Astrocyte of the spinal cord (primary cell): ENCODE measurements at regions not wholly inside any gene's neighbourhood (a gene's known extent, or its start where the extent isn't known, plus 50 kb on each side); places are given as distances from the start of the nearest gene placed in this dataset.

Experiments
- DNase-seq: peaks from one replicate; pipeline ENCODE4 v3.0.0; 2011; ENCODE audit warnings: low read depth, low spot score
- H3K4me3 ChIP-seq: 2 replicates; pipeline ENCODE4 v1.5.1; 2011; ENCODE audit warnings: low read depth, mild to moderate bottlenecking, low read length, moderate library complexity
- in situ Hi-C: cut with HindIII; loops from 2 replicates; pipeline ENCODE4 v1.10.0; 2017; ENCODE audit warnings: low sequenced_read_pairs
- TF ChIP-seq, protein P1 (sequence below): IDR thresholded peaks from 2 replicates; pipeline ENCODE4 v1.5.1; 2012; ENCODE audit warnings: low read depth, mild to moderate bottlenecking, low read length, inconsistent platforms

DNA sequence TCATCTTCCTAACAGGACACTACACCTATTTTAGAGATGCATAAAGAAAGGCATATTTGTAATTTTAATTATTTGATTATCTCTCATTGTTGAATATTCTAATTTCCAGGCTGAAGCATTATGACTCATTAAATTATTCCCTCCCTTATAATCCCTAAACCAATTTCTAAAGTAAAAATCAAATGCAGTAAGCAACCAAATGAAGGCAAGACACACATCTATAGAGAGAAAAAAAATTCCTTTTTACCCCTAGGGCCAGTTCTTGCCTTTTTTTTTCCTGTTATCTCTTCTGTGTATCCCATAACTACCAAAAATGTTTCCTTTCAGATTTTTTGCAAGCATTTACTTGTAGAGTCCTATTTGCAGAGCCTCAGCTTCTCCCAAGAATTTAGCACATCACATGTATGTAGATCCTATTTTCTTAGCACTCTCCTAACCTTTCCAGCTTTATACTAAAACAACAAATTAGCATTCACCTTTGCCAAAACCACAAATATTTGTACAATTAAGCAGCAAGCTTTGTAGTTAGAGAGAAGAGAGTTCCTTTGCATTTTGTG, 177.9 kb downstream of the SATB1 start:
- in situ Hi-C loops, result no loop called here
- TF ChIP-seq, protein P1, sequence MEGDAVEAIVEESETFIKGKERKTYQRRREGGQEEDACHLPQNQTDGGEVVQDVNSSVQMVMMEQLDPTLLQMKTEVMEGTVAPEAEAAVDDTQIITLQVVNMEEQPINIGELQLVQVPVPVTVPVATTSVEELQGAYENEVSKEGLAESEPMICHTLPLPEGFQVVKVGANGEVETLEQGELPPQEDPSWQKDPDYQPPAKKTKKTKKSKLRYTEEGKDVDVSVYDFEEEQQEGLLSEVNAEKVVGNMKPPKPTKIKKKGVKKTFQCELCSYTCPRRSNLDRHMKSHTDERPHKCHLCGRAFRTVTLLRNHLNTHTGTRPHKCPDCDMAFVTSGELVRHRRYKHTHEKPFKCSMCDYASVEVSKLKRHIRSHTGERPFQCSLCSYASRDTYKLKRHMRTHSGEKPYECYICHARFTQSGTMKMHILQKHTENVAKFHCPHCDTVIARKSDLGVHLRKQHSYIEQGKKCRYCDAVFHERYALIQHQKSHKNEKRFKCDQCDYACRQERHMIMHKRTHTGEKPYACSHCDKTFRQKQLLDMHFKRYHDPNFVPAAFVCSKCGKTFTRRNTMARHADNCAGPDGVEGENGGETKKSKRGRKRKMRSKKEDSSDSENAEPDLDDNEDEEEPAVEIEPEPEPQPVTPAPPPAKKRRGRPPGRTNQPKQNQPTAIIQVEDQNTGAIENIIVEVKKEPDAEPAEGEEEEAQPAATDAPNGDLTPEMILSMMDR, result no peak
- no peak overlapping the region for H3K4me3 ChIP-seq
- peak; percentile 19 for DNase-seq

DNA sequence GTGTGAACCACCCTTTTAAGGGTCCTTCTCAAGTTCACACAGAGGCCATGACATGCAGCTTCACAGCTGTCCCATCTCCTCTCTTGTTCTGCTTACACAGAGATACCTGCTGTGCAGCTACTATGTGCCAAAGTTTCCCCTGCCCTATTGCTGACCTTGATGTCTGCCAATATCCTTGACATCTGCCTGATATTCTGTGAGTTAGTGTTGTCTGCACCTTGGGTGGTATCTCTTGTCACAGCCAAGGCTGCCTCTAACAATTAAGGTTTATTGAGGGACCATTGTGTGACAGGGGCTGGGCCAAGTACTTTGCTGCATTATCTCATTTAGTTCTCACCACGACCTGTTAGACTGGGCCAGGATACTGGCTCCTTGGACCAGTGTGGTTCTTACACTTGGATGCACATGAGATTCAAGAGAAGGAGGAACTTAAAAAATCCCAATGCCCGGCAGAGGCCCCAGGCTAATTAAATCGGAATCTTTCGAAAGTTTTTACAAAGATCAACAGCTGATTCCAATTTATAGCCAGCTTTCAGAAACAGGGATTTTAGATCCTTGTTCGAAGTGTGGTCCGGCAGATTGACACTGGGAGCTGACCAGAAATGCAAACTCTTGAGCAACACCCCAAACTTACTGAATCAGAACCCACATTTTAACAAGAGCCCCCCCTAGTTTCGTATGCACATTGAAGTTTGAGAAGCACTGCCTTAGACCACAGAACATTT, 178.6 kb downstream of the SATB1 start:
- TF ChIP-seq, protein P1, result no peak
- DNase-seq, result no peak
- in situ Hi-C loops, result no loop called here
- no peak overlapping the region for H3K4me3 ChIP-seq

DNA sequence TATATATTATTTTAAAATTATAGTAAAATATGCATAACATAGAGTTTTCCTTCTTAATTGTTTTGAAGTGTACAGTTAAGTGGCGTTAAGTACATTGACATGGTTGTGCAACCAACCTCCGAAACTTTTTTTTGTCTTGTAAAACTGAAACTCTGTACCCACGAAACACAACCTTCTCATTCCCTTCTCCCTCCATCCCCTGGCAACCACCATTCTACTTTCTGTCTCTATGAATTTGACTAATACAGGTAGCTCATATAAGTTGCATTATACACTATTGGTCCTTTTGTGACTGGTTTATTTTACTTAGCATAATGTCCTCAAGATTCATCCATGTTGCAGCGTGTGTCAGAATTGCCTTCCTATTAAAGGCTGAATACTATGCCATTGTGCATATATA, 179.4 kb downstream of the SATB1 start:
- no peak overlapping the region for H3K4me3 ChIP-seq
- in situ Hi-C loops, result no loop called here
- TF ChIP-seq, protein P1, result no peak
- no peak for DNase-seq

DNA sequence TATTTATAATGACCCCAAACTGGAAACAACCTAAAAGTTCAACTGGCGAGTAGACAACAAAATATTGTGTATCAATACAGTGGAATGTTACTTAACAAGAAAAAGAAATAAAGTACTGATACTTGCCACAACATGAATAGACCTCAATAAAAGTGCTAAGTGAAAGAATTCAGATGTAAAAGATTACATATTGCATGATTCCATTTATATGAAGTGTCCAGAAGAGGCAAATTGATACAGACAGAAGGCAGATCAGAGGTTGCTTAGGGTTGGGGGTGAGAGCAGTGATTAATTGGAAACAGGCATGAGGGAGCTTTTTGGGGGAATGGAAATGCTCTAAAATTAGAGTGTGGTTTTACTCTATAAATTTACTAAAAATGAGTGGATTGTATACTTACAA, 183.3 kb downstream of the SATB1 start:
- TF ChIP-seq, protein P1, result no peak
- DNase-seq, result no peak
- in situ Hi-C loops, result no loop called here
- H3K4me3 ChIP-seq, result no peak overlapping the region

DNA sequence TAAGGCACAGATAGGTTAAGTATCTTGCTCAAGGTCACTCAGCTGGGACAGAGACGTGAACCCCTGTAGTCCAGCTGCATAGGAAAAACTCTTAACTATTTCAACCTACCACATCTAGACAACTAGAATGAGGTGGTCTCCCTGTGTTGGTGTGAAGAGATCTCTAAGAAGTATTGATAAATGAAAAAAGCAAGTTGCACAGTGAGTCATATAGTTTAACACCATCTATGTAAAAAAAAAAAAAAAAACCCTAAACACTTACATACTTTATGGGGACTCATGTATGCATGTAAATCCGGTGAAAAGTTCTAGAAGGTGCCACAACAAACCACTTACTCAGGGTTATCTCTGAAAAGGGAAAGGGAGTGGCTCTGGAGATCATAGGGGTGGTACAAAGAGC, 185.5 kb downstream of the SATB1 start:
- TF ChIP-seq, protein P1, result no peak
- in situ Hi-C loops, result no loop called here
- H3K4me3 ChIP-seq, result no peak overlapping the region
- DNase-seq, result no peak

DNA sequence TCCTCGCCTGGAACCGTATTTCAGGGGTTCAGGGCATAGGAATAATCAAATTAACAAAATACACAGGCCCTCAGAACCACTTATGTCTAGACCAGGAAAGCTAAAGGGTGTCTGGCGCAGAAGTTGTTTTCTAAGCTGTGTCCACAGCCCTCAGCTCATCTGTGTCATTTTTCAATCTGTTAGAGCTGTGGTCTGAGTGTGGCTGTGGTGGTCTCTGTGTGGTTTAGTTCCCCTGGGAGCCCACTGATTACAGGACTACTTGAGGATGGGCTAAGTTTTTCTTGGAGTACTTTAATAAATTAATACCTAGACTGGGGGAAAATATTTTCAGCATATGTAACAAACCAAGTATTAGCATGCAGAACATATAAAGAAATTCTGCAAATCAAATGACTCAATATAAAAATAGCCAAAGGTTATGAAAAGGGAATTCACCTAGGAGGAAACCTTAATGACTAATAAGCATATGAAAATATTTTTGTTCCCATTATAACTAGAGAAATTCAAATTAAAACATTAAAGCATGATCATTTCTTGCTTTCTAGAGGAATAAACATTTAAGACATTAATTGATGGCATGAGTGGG, 186.3 kb downstream of the SATB1 start:
- in situ Hi-C loops, result no loop called here
- no peak overlapping the region for H3K4me3 ChIP-seq
- TF ChIP-seq, protein P1, result no peak
- peak; percentile 22 for DNase-seq
